Panc1 (cell line): ENCODE measurements at regions not wholly inside any gene's neighbourhood (a gene's known extent, or its start where the extent isn't known, plus 50 kb on each side); places are given as distances from the start of the nearest gene placed in this dataset.

Experiments
- ATAC-seq: fragments of 200-7000 bp; cut with Tn5 transposase; 2 replicates; pipeline ENCODE4 v1.9.1; 2020; ENCODE audit warnings: mild to moderate bottlenecking, moderate library complexity
- BruUV-seq: library from RNA; stranded (reverse); fragments of 400-500 nt; replicated peaks from 2 replicates; lab custom pipeline; 2021; lab: Mats Ljungman, UMichigan
- CTCF ChIA-PET: fragments of 300-600 bp; sonication (Branson Sonifier 250); formaldehyde crosslinking; loops from one replicate; lab custom pipeline; 2022; ENCODE audit warnings: antibody characterized with exemption; lab: Charles Lee
- POLR2A ChIA-PET: fragments of 300-600 bp; sonication (Branson Sonifier 250); formaldehyde crosslinking; loops from one replicate; lab custom pipeline; 2022; ENCODE audit warnings: antibody characterized with exemption; lab: Charles Lee
- DNase-seq: peaks from one replicate; pipeline ENCODE4 v3.0.0-alpha.2; 2010; ENCODE audit warnings: low read depth, low spot score
- H3K27ac ChIP-seq: 2 replicates; pipeline ENCODE4 v1.5.1; 2011; ENCODE audit warnings: mild to moderate bottlenecking, low read length, inconsistent platforms
- H3K27me3 ChIP-seq: fragments of 200-500 bp; sonication (Bioruptor generic); 2 replicates; pipeline ENCODE4 v1.6.0; 2014; ENCODE audit warnings: low read length, inconsistent platforms; ENCODE audit not compliant: control insufficient read depth, insufficient read depth
- H3K36me3 ChIP-seq: fragments of 200-500 bp; sonication (Bioruptor generic); 2 replicates; pipeline ENCODE4 v1.5.1; 2014; ENCODE audit warnings: inconsistent platforms, mild to moderate bottlenecking, low read length, moderate library complexity; ENCODE audit not compliant: control insufficient read depth, insufficient read depth
- H3K4me1 ChIP-seq: 2 replicates; pipeline ENCODE4 v1.5.1; 2011; ENCODE audit warnings: inconsistent platforms, mild to moderate bottlenecking, low read length, moderate library complexity; ENCODE audit not compliant: control insufficient read depth, insufficient read depth
- H3K4me3 ChIP-seq, 2 experiments: 2 replicates each; pipeline ENCODE4 v1.5.1; 2011 to 2012; ENCODE audit warnings: low read depth in 2 of 2, low read length in 2 of 2, mild to moderate bottlenecking in 2 of 2, inconsistent platforms in 1 of 2, moderate library complexity in 1 of 2
- H3K9me3 ChIP-seq: fragments of 200-500 bp; sonication (Bioruptor generic); 2 replicates; pipeline ENCODE4 v1.5.1; 2014; ENCODE audit warnings: low read depth, mild to moderate bottlenecking, inconsistent platforms, low read length, moderate library complexity; ENCODE audit not compliant: control insufficient read depth, insufficient read depth
- CTCF ChIP-seq: fragments of 450-650 bp; IDR thresholded peaks from 2 replicates; pipeline ENCODE4 v1.5.1; 2017; ENCODE audit warnings: mild to moderate bottlenecking
- POLR2AphosphoS5 ChIP-seq: IDR thresholded peaks from 2 replicates; pipeline ENCODE4 v1.6.1; 2012; ENCODE audit warnings: mild to moderate bottlenecking, low read depth, low read length, moderate library complexity
- REST ChIP-seq, 2 experiments: IDR thresholded peaks; 2 replicates each; pipeline ENCODE4 v1.6.1; 2011 to 2012; ENCODE audit warnings: low read depth in 2 of 2, control low read depth in 1 of 2, low read length in 1 of 2, mild to moderate bottlenecking in 1 of 2, moderate library complexity in 1 of 2; ENCODE audit not compliant: insufficient read depth in 1 of 2
- SIN3A ChIP-seq: IDR thresholded peaks from 2 replicates; pipeline ENCODE4 v1.6.1; 2012; ENCODE audit warnings: low read depth, mild to moderate bottlenecking, low read length, moderate library complexity, borderline replicate concordance; ENCODE audit not compliant: insufficient read depth
- TCF7L2 ChIP-seq: IDR thresholded peaks from 2 replicates; pipeline ENCODE4 v1.6.1; 2011; ENCODE audit warnings: mild to moderate bottlenecking, low read depth, low read length, inconsistent platforms
- in situ Hi-C: cut with HindIII; loops from 2 replicates; pipeline ENCODE4 v1.10.0; 2016; ENCODE audit warnings: low sequenced_read_pairs, low pct_unique_long_range_greater_than_20kb
- intact Hi-C: fragments of 100-400 bp; cut with micrococcal nuclease; formaldehyde crosslinking; loops from one replicate; pipeline ENCODE4 v1.10.0; 2022; ENCODE audit not compliant: unreplicated experiment

- Histone ChIP-seq H3K36me3 (no peaks in the 10 kb centered on the region), H3K27ac (no peak overlapping the region), H3K4me1 (no peaks in the 10 kb centered on the region), H3K9me3 (no peaks in the 10 kb centered on the region), H3K27me3 (no peaks in the 10 kb centered on the region), H3K4me3 (no peak overlapping the region)
- CTCF ChIA-PET = no interaction called here
- DNase-seq = no peak
- intact Hi-C loops (no loop called here), in situ Hi-C loops (no loop called here)
- no TSS peak for BruUV-seq
- no peak for ATAC-seq
- TF ChIP-seq CTCF = no peak
- no peak for TF ChIP-seq SIN3A
- no peak for TF ChIP-seq REST (IDR thresholded peaks at IDR 0.05; ENCODE audit: insufficient read depth in 1 of 2, low read depth in 2 of 2, low read length in 1 of 2)
- TF ChIP-seq TCF7L2 = no peak
- no peak for TF ChIP-seq POLR2AphosphoS5
- POLR2A ChIA-PET = no interaction called here
Measured at GRCh38 chr4:180539284-180539683, 1703.9 kb upstream of the TENM3 start.

- intact Hi-C loops (no loop called here), in situ Hi-C loops (no loop called here)
- BruUV-seq = no TSS peak
- Histone ChIP-seq H3K27me3 (no peaks in the 10 kb centered on the region), H3K4me3 (no peak overlapping the region), H3K36me3 (no peaks in the 10 kb centered on the region), H3K4me1 (no peaks in the 10 kb centered on the region), H3K27ac (no peak overlapping the region), H3K9me3 (no peaks in the 10 kb centered on the region)
- TF ChIP-seq REST (IDR thresholded peaks at IDR 0.05; ENCODE audit: insufficient read depth in 1 of 2, low read depth in 2 of 2, low read length in 1 of 2) (no peak), CTCF (no peak), POLR2AphosphoS5 (no peak), TCF7L2 (no peak), SIN3A (no peak)
- ATAC-seq (no peak), DNase-seq (no peak)
- CTCF ChIA-PET = no interaction called here
- POLR2A ChIA-PET = no interaction called here
Measured at GRCh38 chr4:180541678-180542077, 1701.5 kb upstream of the TENM3 start.
